Liver (tissue), 8 donors: ENCODE measurements at regions not wholly inside any gene's neighbourhood (a gene's known extent, or its start where the extent isn't known, plus 50 kb on each side); places are given as distances from the start of the nearest gene placed in this dataset.

Source experiments
- DNase-seq: peaks from one replicate; pipeline ENCODE4 v3.0.0-alpha.2; 2017; ENCODE audit warnings: low spot score
- H3K27ac ChIP-seq, 2 donors: one replicate each; pipeline ENCODE4 v1.7.0; 2013; ENCODE audit warnings: inconsistent platforms in 2 of 2, low read length in 2 of 2, control low read depth in 1 of 2, low read depth in 1 of 2, mild to moderate bottlenecking in 1 of 2
- H3K27me3 ChIP-seq, 4 donors: one replicate each; pipeline versions ENCODE4 v1.6.1 to v1.7.0; 2013; ENCODE audit warnings: low read length in 3 of 4, inconsistent platforms in 1 of 4, mild to moderate bottlenecking in 1 of 4, moderate library complexity in 1 of 4; ENCODE audit not compliant: control insufficient read depth in 4 of 4, insufficient read depth in 4 of 4
- H3K36me3 ChIP-seq, 4 donors: one replicate each; pipeline versions ENCODE4 v1.6.1 to v1.7.0; 2013; ENCODE audit warnings: low read length in 3 of 4, mild to moderate bottlenecking in 3 of 4, low read depth in 1 of 4, moderate library complexity in 1 of 4; ENCODE audit not compliant: control insufficient read depth in 4 of 4, insufficient read depth in 3 of 4
- H3K4me1 ChIP-seq, 4 donors: one replicate each; pipeline versions ENCODE4 v1.6.1 to v1.7.0; 2013; ENCODE audit warnings: low read length in 3 of 4, mild to moderate bottlenecking in 3 of 4, moderate library complexity in 1 of 4; ENCODE audit not compliant: control insufficient read depth in 4 of 4, insufficient read depth in 4 of 4
- H3K4me3 ChIP-seq, 3 donors: one replicate each; pipeline versions ENCODE4 v1.6.1 to v1.7.0; 2013; ENCODE audit warnings: low read length in 3 of 3, control low read depth in 1 of 3, low read depth in 1 of 3, mild to moderate bottlenecking in 1 of 3
- H3K9ac ChIP-seq, 2 donors: one replicate each; pipeline ENCODE4 v1.7.0; 2013; ENCODE audit warnings: low read length in 2 of 2, mild to moderate bottlenecking in 2 of 2, moderate library complexity in 2 of 2, control low read depth in 1 of 2, low read depth in 1 of 2
- H3K9me3 ChIP-seq, 4 donors: one replicate each; pipeline versions ENCODE4 v1.6.1 to v1.7.0; 2013; ENCODE audit warnings: low read length in 3 of 4; ENCODE audit not compliant: control insufficient read depth in 4 of 4
- EGR1 ChIP-seq, 2 donors: IDR thresholded peaks; 2 replicates each; pipeline ENCODE4 v1.6.1; 2016 to 2018; ENCODE audit warnings: antibody characterized with exemption in 2 of 2, low read depth in 2 of 2
- FOXA1 ChIP-seq: IDR thresholded peaks from 2 replicates; pipeline ENCODE4 v1.6.1; 2016; ENCODE audit warnings: antibody characterized with exemption
- FOXA2 ChIP-seq: IDR thresholded peaks from 2 replicates; pipeline ENCODE4 v1.6.1; 2016; ENCODE audit warnings: antibody characterized with exemption
- GABPA ChIP-seq, 2 donors: IDR thresholded peaks in 1 of 2; conservative IDR thresholded peaks in 1 of 2; 2 replicates each; pipeline ENCODE4 v1.6.1; 2016; ENCODE audit warnings: antibody characterized with exemption in 2 of 2, mild to moderate bottlenecking in 1 of 2, moderate library complexity in 1 of 2
- HNF4A ChIP-seq, 2 donors: conservative IDR thresholded peaks; 2 replicates each; pipeline ENCODE4 v1.6.1; 2016; ENCODE audit warnings: antibody characterized with exemption in 2 of 2, mild to moderate bottlenecking in 2 of 2
- HNF4G ChIP-seq: IDR thresholded peaks from 2 replicates; pipeline ENCODE4 v1.6.1; 2016; ENCODE audit warnings: antibody characterized with exemption
- JUND ChIP-seq, 2 donors: IDR thresholded peaks; 2 replicates each; pipeline ENCODE4 v1.6.1; 2016; ENCODE audit warnings: antibody characterized with exemption in 2 of 2
- NR2F2 ChIP-seq: IDR thresholded peaks from 2 replicates; pipeline ENCODE4 v1.6.1; 2016; ENCODE audit warnings: antibody characterized with exemption
- RAD21 ChIP-seq, 2 donors: IDR thresholded peaks; 2 replicates each; pipeline ENCODE4 v1.6.1; 2016; ENCODE audit warnings: antibody characterized with exemption in 2 of 2, mild to moderate bottlenecking in 2 of 2
- RXRA ChIP-seq, 2 donors: IDR thresholded peaks; 2 replicates each; pipeline ENCODE4 v1.6.1; 2017 to 2018; ENCODE audit warnings: antibody characterized with exemption in 2 of 2, mild to moderate bottlenecking in 1 of 2
- SP1 ChIP-seq: IDR thresholded peaks from 2 replicates; pipeline ENCODE4 v1.6.1; 2018; ENCODE audit warnings: antibody characterized with exemption, mild to moderate bottlenecking
- TAF1 ChIP-seq: conservative IDR thresholded peaks from 2 replicates; pipeline ENCODE4 v1.6.1; 2016; ENCODE audit warnings: antibody characterized with exemption, mild to moderate bottlenecking
- YY1 ChIP-seq: IDR thresholded peaks from 2 replicates; pipeline ENCODE4 v1.6.1; 2016; ENCODE audit warnings: antibody characterized with exemption, mild to moderate bottlenecking
- WGBS: extraction: QIAGEN DNeasy Blood & Tissue Kit; methylation state at CpG from one replicate; pipeline ENCODE4 v1.1.7; 2013; 5-methylcytosine and 5-hydroxymethylcytosine counted together
- TF ChIP-seq, protein P1 (sequence below): IDR thresholded peaks from 2 replicates; pipeline ENCODE4 v1.6.1; 2016; ENCODE audit warnings: antibody characterized with exemption
- TF ChIP-seq, protein P2 (sequence below): IDR thresholded peaks from 2 replicates; pipeline ENCODE4 v1.6.1; 2016; ENCODE audit warnings: antibody characterized with exemption
- TF ChIP-seq, protein P3 (sequence below): IDR thresholded peaks from 2 replicates; pipeline ENCODE4 v1.6.1; 2016; ENCODE audit warnings: antibody characterized with exemption, mild to moderate bottlenecking
- TF ChIP-seq, protein P4 (sequence below): IDR thresholded peaks from 2 replicates; pipeline ENCODE4 v1.6.1; 2016; ENCODE audit warnings: antibody characterized with exemption
- TF ChIP-seq, protein P5 (sequence below): fragments of 150-350 bp; IDR thresholded peaks from 2 replicates; pipeline ENCODE4 v1.5.1; 2017; ENCODE audit warnings: improper control_type of control experiment, low read depth, low read length; ENCODE audit not compliant: missing input control
- donor health status: healthy.
- donor health status: healthy.
- donor health status: healthy.
- donor health status: healthy.
- donor health status: healthy.

DNA sequence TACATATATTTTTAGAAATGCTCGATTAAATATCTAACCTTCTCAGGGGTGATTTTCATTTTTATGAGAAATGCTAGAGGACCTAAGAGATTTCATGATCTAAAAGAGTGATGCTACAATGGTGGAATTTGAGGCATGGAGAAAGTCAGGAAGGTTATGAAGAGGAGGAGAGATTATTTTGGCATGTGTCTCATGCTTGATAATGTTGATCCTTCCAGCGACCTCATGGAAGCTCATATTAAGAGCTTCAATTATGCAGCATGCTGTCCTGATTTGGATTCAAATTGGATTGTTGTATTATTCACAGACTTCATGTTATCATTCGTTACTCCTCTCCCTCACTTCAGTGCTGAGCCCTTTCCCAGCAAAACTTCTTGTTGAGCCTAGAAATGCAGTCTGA lies 112.5 kb downstream of the RAP2B start:
- Histone ChIP-seq H3K9me3 (no peaks in the 10 kb centered on the region), H3K4me3 (no peak overlapping the region), H3K36me3 (no peaks in the 10 kb centered on the region), H3K9ac (no peak overlapping the region), H3K27me3 (peaks cover 0 to 4% (median 0%) of the 10 kb centered on the region in 4 donors), H3K27ac (no peak overlapping the region), H3K4me1 (peaks cover 0 to 6% (median 1%) of the 10 kb centered on the region in 4 donors)
- TF ChIP-seq, protein P1, sequence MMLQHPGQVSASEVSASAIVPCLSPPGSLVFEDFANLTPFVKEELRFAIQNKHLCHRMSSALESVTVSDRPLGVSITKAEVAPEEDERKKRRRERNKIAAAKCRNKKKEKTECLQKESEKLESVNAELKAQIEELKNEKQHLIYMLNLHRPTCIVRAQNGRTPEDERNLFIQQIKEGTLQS, result no peak
- TF ChIP-seq, protein P2, sequence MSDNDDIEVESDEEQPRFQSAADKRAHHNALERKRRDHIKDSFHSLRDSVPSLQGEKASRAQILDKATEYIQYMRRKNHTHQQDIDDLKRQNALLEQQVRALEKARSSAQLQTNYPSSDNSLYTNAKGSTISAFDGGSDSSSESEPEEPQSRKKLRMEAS, result no peak
- no peak for TF ChIP-seq TAF1
- TF ChIP-seq, protein P3, sequence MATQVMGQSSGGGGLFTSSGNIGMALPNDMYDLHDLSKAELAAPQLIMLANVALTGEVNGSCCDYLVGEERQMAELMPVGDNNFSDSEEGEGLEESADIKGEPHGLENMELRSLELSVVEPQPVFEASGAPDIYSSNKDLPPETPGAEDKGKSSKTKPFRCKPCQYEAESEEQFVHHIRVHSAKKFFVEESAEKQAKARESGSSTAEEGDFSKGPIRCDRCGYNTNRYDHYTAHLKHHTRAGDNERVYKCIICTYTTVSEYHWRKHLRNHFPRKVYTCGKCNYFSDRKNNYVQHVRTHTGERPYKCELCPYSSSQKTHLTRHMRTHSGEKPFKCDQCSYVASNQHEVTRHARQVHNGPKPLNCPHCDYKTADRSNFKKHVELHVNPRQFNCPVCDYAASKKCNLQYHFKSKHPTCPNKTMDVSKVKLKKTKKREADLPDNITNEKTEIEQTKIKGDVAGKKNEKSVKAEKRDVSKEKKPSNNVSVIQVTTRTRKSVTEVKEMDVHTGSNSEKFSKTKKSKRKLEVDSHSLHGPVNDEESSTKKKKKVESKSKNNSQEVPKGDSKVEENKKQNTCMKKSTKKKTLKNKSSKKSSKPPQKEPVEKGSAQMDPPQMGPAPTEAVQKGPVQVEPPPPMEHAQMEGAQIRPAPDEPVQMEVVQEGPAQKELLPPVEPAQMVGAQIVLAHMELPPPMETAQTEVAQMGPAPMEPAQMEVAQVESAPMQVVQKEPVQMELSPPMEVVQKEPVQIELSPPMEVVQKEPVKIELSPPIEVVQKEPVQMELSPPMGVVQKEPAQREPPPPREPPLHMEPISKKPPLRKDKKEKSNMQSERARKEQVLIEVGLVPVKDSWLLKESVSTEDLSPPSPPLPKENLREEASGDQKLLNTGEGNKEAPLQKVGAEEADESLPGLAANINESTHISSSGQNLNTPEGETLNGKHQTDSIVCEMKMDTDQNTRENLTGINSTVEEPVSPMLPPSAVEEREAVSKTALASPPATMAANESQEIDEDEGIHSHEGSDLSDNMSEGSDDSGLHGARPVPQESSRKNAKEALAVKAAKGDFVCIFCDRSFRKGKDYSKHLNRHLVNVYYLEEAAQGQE, result no peak
- no peak for TF ChIP-seq EGR1 (IDR thresholded peaks at IDR 0.05; ENCODE audit: low read depth in 2 of 2)
- no peak for TF ChIP-seq HNF4A (conservative IDR thresholded peaks at IDR 0.05)
- no peak for TF ChIP-seq NR2F2
- TF ChIP-seq YY1, result no peak
- 76% methylated on average over 3 of the region's 3 CpGs for WGBS
- no peak for DNase-seq

DNA sequence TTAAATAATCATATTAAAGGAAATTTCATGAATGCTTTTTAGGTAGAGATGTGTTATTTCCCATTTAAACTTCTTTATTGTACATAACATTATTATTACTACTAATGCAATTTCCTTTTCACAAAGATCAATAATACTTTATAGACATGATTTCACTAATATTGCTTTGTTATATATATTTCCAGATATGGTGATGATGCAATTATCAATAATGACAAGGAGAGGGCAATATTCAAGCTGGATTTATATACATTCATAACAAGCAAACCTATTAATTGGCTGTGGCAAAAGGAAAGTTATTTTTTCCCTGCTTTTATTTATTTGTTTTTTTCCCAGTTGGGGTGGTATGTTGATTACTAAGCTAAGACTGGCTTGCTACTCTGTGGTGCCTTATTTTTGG lies 113.5 kb downstream of the RAP2B start:
- no peak overlapping the region for H3K4me3 ChIP-seq
- no peaks in the 10 kb centered on the region for H3K36me3 ChIP-seq
- no peaks in the 10 kb centered on the region for H3K9me3 ChIP-seq
- peaks cover 0 to 4% (median 0%) of the 10 kb centered on the region in 4 donors for H3K27me3 ChIP-seq
- DNase-seq, result no peak
- no peaks in the 10 kb centered on the region for H3K4me1 ChIP-seq
- no peak overlapping the region for H3K9ac ChIP-seq
- TF ChIP-seq RXRA (IDR thresholded peaks at IDR 0.05) (no peak), SP1 (no peak), GABPA (IDR thresholded peaks at IDR 0.05 in 1 of 2, conservative IDR thresholded peaks at IDR 0.05 in 1 of 2) (no peak), TAF1 (no peak), EGR1 (IDR thresholded peaks at IDR 0.05; ENCODE audit: low read depth in 2 of 2) (no peak), FOXA2 (no peak), FOXA1 (no peak), YY1 (no peak), HNF4A (conservative IDR thresholded peaks at IDR 0.05) (no peak), HNF4G (no peak), RAD21 (IDR thresholded peaks at IDR 0.05) (no peak), NR2F2 (no peak), JUND (IDR thresholded peaks at IDR 0.05) (no peak)
- TF ChIP-seq, protein P3, result no peak
- TF ChIP-seq, protein P2, result no peak
- TF ChIP-seq, protein P4, sequence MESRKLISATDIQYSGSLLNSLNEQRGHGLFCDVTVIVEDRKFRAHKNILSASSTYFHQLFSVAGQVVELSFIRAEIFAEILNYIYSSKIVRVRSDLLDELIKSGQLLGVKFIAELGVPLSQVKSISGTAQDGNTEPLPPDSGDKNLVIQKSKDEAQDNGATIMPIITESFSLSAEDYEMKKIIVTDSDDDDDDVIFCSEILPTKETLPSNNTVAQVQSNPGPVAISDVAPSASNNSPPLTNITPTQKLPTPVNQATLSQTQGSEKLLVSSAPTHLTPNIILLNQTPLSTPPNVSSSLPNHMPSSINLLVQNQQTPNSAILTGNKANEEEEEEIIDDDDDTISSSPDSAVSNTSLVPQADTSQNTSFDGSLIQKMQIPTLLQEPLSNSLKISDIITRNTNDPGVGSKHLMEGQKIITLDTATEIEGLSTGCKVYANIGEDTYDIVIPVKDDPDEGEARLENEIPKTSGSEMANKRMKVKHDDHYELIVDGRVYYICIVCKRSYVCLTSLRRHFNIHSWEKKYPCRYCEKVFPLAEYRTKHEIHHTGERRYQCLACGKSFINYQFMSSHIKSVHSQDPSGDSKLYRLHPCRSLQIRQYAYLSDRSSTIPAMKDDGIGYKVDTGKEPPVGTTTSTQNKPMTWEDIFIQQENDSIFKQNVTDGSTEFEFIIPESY, result no peak
- TF ChIP-seq, protein P5, sequence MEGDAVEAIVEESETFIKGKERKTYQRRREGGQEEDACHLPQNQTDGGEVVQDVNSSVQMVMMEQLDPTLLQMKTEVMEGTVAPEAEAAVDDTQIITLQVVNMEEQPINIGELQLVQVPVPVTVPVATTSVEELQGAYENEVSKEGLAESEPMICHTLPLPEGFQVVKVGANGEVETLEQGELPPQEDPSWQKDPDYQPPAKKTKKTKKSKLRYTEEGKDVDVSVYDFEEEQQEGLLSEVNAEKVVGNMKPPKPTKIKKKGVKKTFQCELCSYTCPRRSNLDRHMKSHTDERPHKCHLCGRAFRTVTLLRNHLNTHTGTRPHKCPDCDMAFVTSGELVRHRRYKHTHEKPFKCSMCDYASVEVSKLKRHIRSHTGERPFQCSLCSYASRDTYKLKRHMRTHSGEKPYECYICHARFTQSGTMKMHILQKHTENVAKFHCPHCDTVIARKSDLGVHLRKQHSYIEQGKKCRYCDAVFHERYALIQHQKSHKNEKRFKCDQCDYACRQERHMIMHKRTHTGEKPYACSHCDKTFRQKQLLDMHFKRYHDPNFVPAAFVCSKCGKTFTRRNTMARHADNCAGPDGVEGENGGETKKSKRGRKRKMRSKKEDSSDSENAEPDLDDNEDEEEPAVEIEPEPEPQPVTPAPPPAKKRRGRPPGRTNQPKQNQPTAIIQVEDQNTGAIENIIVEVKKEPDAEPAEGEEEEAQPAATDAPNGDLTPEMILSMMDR, result no peak
- TF ChIP-seq, protein P1, result no peak
- H3K27ac ChIP-seq, result no peak overlapping the region
